Mesodermal cell (in vitro differentiated cells): ENCODE measurements at regions not wholly inside any gene's neighbourhood (a gene's known extent, or its start where the extent isn't known, plus 50 kb on each side); places are given as distances from the start of the nearest gene placed in this dataset.

Experiments
- H3K27ac ChIP-seq: 2 replicates; pipeline ENCODE4 v1.7.0; 2013; ENCODE audit warnings: mild to moderate bottlenecking, low read depth, low read length, moderate library complexity; ENCODE audit not compliant: severe bottlenecking
- H3K36me3 ChIP-seq: 2 replicates; pipeline ENCODE4 v1.7.1; 2013; ENCODE audit warnings: mild to moderate bottlenecking, low read length, moderate library complexity; ENCODE audit not compliant: control insufficient read depth, insufficient read depth
- H3K4me1 ChIP-seq: one replicate; pipeline ENCODE4 v1.7.1; 2013; ENCODE audit warnings: mild to moderate bottlenecking, low read length; ENCODE audit not compliant: insufficient read depth, control insufficient read depth, poor library complexity, severe bottlenecking
- H3K4me3 ChIP-seq: 2 replicates; pipeline ENCODE4 v1.7.0; 2013; ENCODE audit warnings: low read length, control low read depth, mild to moderate bottlenecking; ENCODE audit not compliant: insufficient read depth, poor library complexity, severe bottlenecking; ENCODE audit errors: extremely low read depth
- H3K9me3 ChIP-seq: 2 replicates; pipeline ENCODE4 v1.7.1; 2013; ENCODE audit warnings: mild to moderate bottlenecking, low read length, moderate library complexity; ENCODE audit not compliant: control insufficient read depth
- WGBS, 2 experiments: methylation state at CpG; one replicate each; pipeline ENCODE4 v1.1.5; 2013; ENCODE audit warnings: missing lambda C conversion rate in 2 of 2; ENCODE audit not compliant: insufficient coverage in 2 of 2; 5-methylcytosine and 5-hydroxymethylcytosine counted together

DNA sequence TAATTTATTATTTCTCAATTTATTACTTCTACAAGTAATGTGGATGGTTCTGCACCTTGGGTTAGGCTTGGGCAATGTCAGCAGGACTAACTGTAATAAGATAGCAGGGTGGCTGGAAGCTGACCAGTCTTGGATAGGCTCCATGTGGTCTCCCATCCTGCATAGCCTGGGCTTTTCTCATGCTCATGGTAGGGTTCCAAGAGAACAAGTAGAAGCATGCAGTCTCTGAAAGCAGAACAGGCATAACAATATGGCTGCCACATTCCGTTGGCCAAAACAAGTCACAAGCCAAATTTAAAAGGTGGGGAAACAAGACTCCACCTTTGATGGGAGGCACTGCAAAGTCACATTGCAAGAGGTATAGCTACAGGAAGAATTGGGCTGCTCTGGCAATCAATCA lies 98.6 kb upstream of the MDFIC start:
- Histone ChIP-seq H3K4me3 (no peak overlapping the region), H3K9me3 (peaks cover 5% of the 10 kb centered on the region), H3K4me1 (no peaks in the 10 kb centered on the region), H3K27ac (no peak overlapping the region), H3K36me3 (no peaks in the 10 kb centered on the region)
- WGBS, 2 experiments = 63% methylated on average over 1 of the region's 1 CpG

DNA sequence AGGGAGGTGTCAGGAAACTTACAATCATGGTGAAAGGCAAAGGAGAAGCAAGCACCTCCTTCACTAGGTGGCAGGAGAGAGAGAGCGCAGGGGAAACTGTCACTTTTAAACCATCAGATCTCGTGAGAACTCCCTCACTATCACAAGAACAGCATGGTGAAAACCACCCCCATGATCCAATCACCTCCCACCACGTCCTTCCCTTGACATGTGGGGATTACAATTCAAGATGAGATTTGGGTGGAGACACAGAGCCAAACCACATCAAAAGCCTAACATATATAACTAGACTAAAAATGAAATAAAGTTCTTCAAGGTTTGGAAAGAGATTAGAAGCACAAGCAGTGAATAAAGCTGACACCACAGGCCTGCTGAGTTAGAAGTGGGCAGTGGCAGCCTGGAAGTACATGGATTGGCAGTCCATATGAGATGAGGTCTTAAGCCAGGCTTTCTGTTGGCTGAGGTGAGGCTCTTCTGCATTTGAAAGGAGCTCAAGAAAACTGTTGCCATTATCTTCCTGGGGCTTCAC lies 96.4 kb upstream of the MDFIC start:
- H3K9me3 ChIP-seq = peaks cover 5% of the 10 kb centered on the region
- no peaks in the 10 kb centered on the region for H3K4me1 ChIP-seq
- no peak overlapping the region for H3K27ac ChIP-seq
- WGBS, 2 experiments = 60% methylated on average over 1 of the region's 3 CpGs; no CpG with 5 or more reads in 1 of the 2 experiments
- H3K4me3 ChIP-seq = no peak overlapping the region
- no peaks in the 10 kb centered on the region for H3K36me3 ChIP-seq

DNA sequence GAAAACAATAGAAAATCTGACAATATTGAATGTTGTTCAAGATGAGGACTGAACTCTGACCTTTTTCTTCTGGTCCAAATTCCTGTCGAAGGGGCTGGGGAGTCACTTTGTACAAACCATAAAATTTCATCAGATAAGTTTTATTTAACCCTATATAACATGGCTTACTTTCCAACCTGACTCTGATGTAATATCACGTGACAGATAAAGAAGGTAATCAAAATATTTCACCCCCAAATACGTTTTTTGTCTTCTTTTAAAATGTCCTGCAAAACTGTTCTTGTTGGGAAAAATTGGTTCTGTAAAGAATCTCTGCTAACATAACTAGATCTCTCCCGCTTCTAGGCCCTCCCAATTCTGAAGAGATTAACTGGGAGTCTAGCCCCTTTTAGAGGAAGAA lies 90.9 kb upstream of the MDFIC start:
- WGBS, 2 experiments = 60% methylated on average over 1 of the region's 4 CpGs; no CpG with 5 or more reads in 1 of the 2 experiments
- Histone ChIP-seq H3K36me3 (no peaks in the 10 kb centered on the region), H3K4me3 (no peak overlapping the region)

DNA sequence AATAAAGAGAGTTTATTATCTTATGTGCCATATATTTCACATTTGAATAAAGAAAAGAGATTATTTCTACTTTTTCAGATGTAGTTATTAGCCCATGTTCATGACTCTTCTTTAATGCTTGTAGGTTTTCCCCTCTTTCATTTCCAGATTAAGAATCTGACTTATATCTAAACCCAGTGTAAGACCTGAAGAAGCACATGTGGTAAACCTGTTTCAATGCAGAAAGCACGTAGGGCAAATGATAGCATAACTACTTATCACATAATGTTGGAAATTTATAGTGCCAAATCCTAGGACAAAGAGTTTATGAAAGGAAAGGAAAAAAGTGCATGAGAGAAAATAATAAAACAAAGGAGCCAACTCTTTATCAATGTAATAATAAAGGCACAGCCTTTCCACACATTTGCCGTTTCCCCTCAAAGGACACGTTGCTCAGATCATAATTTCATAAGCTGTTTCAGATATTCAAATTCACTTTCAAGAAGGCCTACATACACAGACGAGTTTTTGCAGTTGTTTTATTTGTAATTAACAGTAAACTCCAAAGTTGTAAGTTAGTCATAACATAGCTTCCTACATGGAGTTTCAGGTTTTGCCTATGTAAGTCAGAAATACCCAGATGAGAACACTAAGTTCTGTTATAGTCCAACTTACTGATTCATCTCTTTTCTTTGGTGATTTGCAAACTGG lies 88.8 kb upstream of the MDFIC start:
- 100% methylated on average over 2 of the region's 4 CpGs; no CpG with 5 or more reads in 1 of the 2 experiments for WGBS, 2 experiments

More for the DNA sequence above, 90.9 kb upstream of the MDFIC start:
- Histone ChIP-seq H3K27ac (no peak overlapping the region), H3K4me1 (no peaks in the 10 kb centered on the region), H3K9me3 (peaks cover 5% of the 10 kb centered on the region)

DNA sequence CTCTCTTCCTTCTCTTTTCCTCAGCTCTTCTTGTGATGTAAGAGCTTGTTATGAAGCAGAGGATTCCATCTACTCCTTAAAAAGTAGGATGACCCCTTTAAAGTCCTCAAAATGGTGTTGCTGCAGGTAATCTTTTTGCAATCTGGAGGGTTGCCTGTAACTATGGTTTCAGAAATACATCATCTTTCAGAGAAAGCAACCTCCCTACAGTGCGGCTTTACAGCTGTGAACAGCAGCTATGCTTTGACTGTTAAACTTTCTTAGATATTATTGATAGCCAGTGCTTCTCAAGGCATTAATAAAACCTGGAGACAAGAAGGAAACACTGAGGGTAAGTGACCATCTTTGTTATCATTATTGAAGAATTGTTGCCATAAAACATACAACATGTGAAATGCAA lies 86.6 kb upstream of the MDFIC start:
- Histone ChIP-seq H3K4me1 (no peaks in the 10 kb centered on the region), H3K27ac (no peak overlapping the region), H3K36me3 (no peaks in the 10 kb centered on the region), H3K4me3 (no peak overlapping the region), H3K9me3 (no peaks in the 10 kb centered on the region)
- WGBS, 2 experiments = no CpG with 5 or more reads among the region's 1 CpG

More for the DNA sequence above, 88.8 kb upstream of the MDFIC start:
- Histone ChIP-seq H3K36me3 (no peaks in the 10 kb centered on the region), H3K27ac (no peak overlapping the region), H3K9me3 (no peaks in the 10 kb centered on the region), H3K4me3 (no peak overlapping the region), H3K4me1 (no peaks in the 10 kb centered on the region)

DNA sequence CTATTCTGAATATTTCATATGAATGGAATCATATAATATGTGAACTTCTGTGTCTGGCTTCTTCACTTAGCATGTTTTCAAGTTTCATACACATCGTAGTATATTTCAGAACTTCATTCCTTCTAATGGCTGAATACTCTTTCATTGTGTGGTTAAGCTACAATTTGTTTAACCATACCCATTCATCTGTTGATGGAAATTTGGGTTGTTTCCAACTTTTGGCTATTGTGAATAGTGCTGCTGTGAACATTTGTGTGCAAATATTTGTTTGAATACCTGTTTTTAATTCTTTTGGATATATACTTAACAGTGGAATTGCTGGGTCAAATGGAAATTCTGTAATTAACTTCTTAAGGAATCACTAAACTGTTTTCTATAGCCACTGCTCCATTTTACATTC lies 86.0 kb upstream of the MDFIC start:
- H3K4me1 ChIP-seq = no peaks in the 10 kb centered on the region
- WGBS, 2 experiments = no CpG with 5 or more reads among the region's 1 CpG
- no peaks in the 10 kb centered on the region for H3K9me3 ChIP-seq
- no peak overlapping the region for H3K4me3 ChIP-seq
- H3K27ac ChIP-seq = no peak overlapping the region
- no peaks in the 10 kb centered on the region for H3K36me3 ChIP-seq

DNA sequence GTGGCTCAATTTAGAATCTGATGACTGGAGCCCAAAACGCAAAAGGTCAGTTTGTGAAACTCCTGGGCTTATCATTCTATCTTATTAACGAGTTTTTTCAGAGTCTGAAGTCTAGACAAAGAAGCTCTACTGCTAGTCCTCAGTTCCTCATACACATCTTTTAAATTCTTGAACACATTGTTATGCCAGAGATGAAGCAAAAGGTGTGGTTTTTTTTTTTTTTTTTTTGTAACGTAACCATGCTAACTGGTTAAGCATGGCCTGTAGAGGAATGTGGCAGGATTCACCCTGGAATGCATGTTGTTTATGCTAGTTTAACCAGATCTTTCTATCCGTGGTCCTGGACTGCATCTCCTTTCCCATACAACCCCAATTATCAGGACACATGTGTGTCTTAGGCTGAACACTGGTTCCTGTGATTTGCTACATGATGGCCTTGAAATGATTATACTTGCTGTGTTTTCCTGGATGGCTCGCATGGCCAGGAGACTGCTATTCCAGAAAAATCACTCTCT lies 79.3 kb upstream of the MDFIC start:
- no peaks in the 10 kb centered on the region for H3K9me3 ChIP-seq
- no peaks in the 10 kb centered on the region for H3K4me1 ChIP-seq
- H3K27ac ChIP-seq = peak overlapping the region; percentile 48
- 100% methylated on average over 1 of the region's 5 CpGs for WGBS, 2 experiments
- no peaks in the 10 kb centered on the region for H3K36me3 ChIP-seq
- no peak overlapping the region for H3K4me3 ChIP-seq

DNA sequence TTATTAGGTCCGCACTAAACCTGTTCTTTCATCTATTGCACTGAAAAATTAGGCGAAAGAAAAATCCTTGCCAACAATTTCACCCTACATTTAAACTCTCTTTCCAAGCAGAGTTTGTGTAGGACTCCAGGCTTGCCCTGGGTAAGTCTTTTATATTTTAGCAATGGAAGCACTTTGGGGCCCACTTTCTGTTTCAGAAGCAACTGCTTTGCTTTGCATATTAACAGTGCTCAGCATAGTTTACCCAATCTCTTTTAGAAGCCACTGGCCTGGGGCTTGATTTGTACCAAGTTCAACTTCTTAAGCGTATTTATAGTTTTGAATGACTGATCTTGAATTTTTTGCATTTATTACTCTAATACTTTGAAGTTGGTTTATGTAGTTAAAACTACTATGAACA lies 78.8 kb upstream of the MDFIC start:
- WGBS, 2 experiments = 86 to 93% methylated on average over 1 to 2 of the region's 3 CpGs
- no peak overlapping the region for H3K4me3 ChIP-seq

DNA sequence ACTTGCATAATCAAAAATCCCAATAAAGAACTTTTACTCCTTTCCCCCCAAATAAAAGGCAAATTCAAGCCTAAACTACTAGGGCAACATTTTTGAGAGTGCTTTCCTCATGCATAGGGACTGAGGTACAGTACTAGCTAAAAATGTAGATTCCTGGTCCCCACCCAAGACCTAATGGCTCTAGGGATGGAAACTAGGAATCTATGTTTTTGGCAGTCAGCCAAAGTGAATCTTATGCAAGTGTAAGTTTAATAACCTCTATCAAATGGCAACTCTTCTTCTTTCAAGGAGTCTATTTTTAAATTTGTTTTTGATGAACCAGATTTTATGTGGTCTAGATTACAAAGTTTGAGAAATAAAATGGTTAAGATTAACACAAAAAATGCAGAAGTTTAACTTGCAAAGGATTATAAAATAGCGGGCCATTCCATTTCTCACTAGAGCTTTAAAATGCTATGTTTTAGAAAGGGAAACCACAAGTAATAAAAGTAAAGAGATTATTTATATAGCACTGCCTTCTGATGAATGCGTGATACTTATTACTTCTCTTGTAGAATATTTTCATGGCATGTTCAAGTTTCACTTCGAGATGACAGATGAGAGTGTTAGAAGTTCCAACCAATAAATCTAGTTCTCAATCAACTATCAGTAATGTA lies 70.4 kb upstream of the MDFIC start:
- Histone ChIP-seq H3K9me3 (no peaks in the 10 kb centered on the region), H3K4me1 (no peaks in the 10 kb centered on the region), H3K27ac (no peak overlapping the region), H3K36me3 (no peaks in the 10 kb centered on the region), H3K4me3 (no peak overlapping the region)
- WGBS, 2 experiments = no CpG with 5 or more reads among the region's 3 CpGs

More for the DNA sequence above, 78.8 kb upstream of the MDFIC start:
- H3K36me3 ChIP-seq = no peaks in the 10 kb centered on the region
- H3K4me1 ChIP-seq = no peaks in the 10 kb centered on the region
- H3K27ac ChIP-seq = no peak overlapping the region
- no peaks in the 10 kb centered on the region for H3K9me3 ChIP-seq

DNA sequence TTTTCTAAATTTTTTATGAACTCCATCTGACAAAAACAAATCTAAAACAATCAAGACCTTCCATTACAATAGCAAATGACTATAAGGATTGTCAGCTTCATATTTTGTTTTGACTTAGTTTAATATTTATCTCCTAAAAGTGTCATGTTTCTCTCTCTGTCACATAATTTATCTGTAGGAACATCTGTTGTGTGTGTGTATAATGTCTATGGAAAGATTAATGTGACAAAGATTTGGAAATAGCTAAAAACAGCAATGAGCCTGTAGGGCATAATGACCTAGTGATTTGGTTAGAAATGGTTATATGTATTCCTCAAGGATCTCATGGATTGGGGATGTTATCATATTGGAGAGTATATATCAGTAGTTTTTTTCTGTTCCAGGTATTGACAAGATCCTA lies 69.6 kb upstream of the MDFIC start:
- Histone ChIP-seq H3K36me3 (no peaks in the 10 kb centered on the region), H3K27ac (no peak overlapping the region), H3K9me3 (no peaks in the 10 kb centered on the region), H3K4me1 (peaks cover 4% of the 10 kb centered on the region), H3K4me3 (no peak overlapping the region)

DNA sequence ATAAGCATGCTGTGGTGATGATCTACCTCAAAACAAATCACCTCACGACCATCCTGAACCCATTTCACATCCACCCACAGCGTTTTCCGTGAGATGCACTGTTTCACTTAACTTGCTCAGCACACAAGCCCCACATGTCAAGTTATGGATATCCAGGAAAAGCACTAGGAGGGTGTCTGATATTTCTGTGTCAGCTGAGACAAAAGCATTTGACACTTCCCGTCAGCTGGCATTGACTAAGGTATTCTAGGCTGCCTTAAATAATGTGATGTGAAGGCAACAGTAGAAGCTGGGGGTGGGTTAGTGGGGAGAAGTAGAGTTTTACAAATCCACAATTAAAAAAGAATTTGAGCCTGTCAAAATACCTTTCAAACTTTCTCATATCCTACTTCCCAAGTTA lies 68.7 kb upstream of the MDFIC start:
- Histone ChIP-seq H3K4me1 (peaks cover 4% of the 10 kb centered on the region), H3K9me3 (no peaks in the 10 kb centered on the region), H3K27ac (no peak overlapping the region), H3K36me3 (no peaks in the 10 kb centered on the region), H3K4me3 (no peak overlapping the region)
- 60 to 100% methylated on average over 1 to 2 of the region's 4 CpGs for WGBS, 2 experiments
